Right lobe of liver (tissue), 6 donors: ENCODE measurements at regions not wholly inside any gene's neighbourhood (a gene's known extent, or its start where the extent isn't known, plus 50 kb on each side); places are given as distances from the start of the nearest gene placed in this dataset.

Source experiments
- ATAC-seq, 4 donors: fragments of 200-7000 bp; cut with Tn5 transposase; one replicate each; pipeline ENCODE4 v1.9.1; 2020; ENCODE audit warnings: mild to moderate bottlenecking in 4 of 4, moderate library complexity in 4 of 4
- DNase-seq, 3 donors: peaks; one replicate each; pipeline ENCODE4 v3.0.0-alpha.2; 2020
- H3K27ac ChIP-seq, 3 donors: fragments of 200-600 bp; one replicate each; pipeline ENCODE4 v1.8.0; 2022
- H3K27me3 ChIP-seq, 2 donors: fragments of 200-600 bp; one replicate each; pipeline ENCODE4 v1.8.0; 2022
- H3K36me3 ChIP-seq, 4 donors: fragments of 200-600 bp; sonication (generic) in 1 of 4; one replicate each; pipeline versions ENCODE4 v1.5.1 to v1.8.0; 2017 to 2022; ENCODE audit warnings: control low read depth in 1 of 4
- H3K4me1 ChIP-seq, 4 donors: fragments of 200-600 bp; sonication (generic) in 1 of 4; one replicate each; pipeline versions ENCODE4 v1.5.1 to v1.8.0; 2017 to 2022; ENCODE audit warnings: control low read depth in 1 of 4
- H3K4me3 ChIP-seq, 3 donors: fragments of 200-600 bp; one replicate each; pipeline ENCODE4 v1.8.0; 2022
- H3K9me3 ChIP-seq, 4 donors: fragments of 200-600 bp; sonication (generic) in 1 of 4; one replicate each; pipeline versions ENCODE4 v1.5.1 to v1.8.0; 2017 to 2022; ENCODE audit warnings: control low read depth in 1 of 4
- CTCF ChIP-seq, 4 donors: fragments of 200-600 bp in 3 of 4; fragments of 450-650 bp in 1 of 4; IDR thresholded peaks; one replicate each; pipeline versions ENCODE4 v1.5.1 to v1.8.0; 2016 to 2022; ENCODE audit warnings: antibody characterized with exemption in 4 of 4, mild to moderate bottlenecking in 2 of 4
- POLR2A ChIP-seq: fragments of 450-650 bp; IDR thresholded peaks from one replicate; pipeline ENCODE4 v1.6.1; 2017; ENCODE audit warnings: antibody characterized with exemption, mild to moderate bottlenecking
- WGBS: methylation state at CpG from one replicate; pipeline ENCODE4 v1.1.6; 2018; ENCODE audit warnings: low coverage, low lambda C conversion rate; ENCODE audit not compliant: insufficient coverage; ENCODE audit errors: missing lambda C conversion rate; 5-methylcytosine and 5-hydroxymethylcytosine counted together
- intact Hi-C, 2 donors: fragments of 100-400 bp; cut with DNase I; formaldehyde crosslinking; loops; one replicate each; pipeline versions ENCODE4 v1.11.2 to v1.14.1; 2022
- donor health status: DM: no; HTN: yes; CAD: no.
- donor health status: DM: no; HTN: no; CAD: no.
- donor health status: DM: no; HTN: no; CAD: no.
- donor health status: DM: no; HTN: yes; CAD: no.
- donor health status: DM: no; HTN: yes; CAD: no.

GRCh38 chr1:229859026-229859425 is 208.0 kb upstream of the GALNT2 start:
- no peak for TF ChIP-seq POLR2A
- TF ChIP-seq CTCF (IDR thresholded peaks at IDR 0.05), result no peak
- intact Hi-C loops, result no loop called here
- DNase-seq, result no peak
- H3K27ac ChIP-seq, result no peak overlapping the region
- H3K36me3 ChIP-seq, result no peaks in the 10 kb centered on the region
- 79% methylated on average over 5 of the region's 5 CpGs for WGBS
- no peaks in the 10 kb centered on the region for H3K9me3 ChIP-seq
- ATAC-seq, result no peak
- H3K4me3 ChIP-seq, result no peak overlapping the region
- no peaks in the 10 kb centered on the region for H3K4me1 ChIP-seq
- H3K27me3 ChIP-seq, result no peaks in the 10 kb centered on the region

DNA sequence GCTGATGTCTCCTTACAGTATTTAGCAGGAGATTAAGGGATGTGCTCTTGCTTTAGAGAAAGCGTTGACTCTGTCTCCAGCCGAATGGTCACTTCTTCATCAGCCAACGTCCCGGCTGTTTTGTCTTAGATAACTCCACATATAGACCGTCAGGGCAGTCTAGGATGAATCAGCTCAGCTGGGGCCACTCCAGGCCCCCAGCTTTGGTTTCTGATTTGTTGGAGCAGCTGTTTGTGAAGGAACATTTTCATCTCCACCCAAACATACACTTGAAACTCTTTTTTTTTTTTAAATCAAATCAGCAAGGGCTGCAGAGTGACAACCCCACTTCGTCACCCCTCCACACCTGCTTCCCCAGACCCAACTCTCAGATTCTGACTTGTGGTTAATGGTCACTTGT is 206.1 kb upstream of the GALNT2 start:
- WGBS, result 67% methylated on average over 6 of the region's 6 CpGs
- TF ChIP-seq POLR2A (no peak), CTCF (IDR thresholded peaks at IDR 0.05) (no peak)
- Histone ChIP-seq H3K36me3 (no peaks in the 10 kb centered on the region), H3K9me3 (no peaks in the 10 kb centered on the region), H3K27ac (no peak overlapping the region), H3K4me1 (no peaks in the 10 kb centered on the region), H3K4me3 (no peak overlapping the region), H3K27me3 (no peaks in the 10 kb centered on the region)
- DNase-seq (no peak), ATAC-seq (no peak)
- intact Hi-C loops, result no loop called here

DNA sequence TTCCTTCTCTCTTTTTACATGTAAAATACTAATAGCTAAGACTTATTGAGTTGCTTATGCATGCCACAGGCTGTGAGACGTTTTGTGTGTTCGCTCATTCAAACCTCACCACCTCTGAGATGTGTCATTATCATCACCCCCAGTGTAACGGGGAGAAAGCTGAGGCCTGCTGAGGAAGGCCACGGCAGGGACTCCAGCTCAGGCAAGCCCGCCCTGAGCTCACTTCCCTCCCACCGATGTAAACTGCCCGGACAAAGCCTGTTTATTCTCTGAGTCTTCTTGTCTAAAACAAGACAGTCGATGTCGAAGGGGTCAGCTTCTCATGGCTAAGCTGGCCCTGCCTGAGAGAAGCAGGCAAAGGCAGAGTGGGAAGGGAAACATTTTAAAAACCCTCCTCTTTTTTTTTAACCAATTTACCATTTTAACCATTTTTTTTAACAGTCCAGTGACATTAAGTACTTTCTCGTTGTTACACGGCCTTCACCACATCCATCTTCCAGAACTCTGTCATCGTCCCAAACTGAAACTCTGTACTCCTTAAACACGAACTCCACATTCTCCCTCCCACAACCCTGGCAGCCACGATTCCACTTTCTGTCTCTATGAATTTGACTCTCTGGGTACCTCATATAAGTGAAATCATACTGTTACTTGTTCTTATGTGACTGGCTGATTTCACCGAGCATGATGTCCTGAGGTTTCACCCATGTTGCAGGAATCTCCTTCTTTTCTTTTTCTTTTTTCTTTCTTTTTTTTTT is 204.8 kb upstream of the GALNT2 start:
- WGBS, result 65% methylated on average over 13 of the region's 15 CpGs
- H3K27me3 ChIP-seq, result no peaks in the 10 kb centered on the region
- H3K4me3 ChIP-seq, result no peak overlapping the region
- TF ChIP-seq CTCF (IDR thresholded peaks at IDR 0.05) (no peak), POLR2A (no peak)
- ATAC-seq, result no peak
- no peak overlapping the region for H3K27ac ChIP-seq
- no peaks in the 10 kb centered on the region for H3K4me1 ChIP-seq
- H3K9me3 ChIP-seq, result no peaks in the 10 kb centered on the region
- no peak for DNase-seq
- intact Hi-C loops, result no loop called here
- H3K36me3 ChIP-seq, result no peaks in the 10 kb centered on the region

- ATAC-seq (no peak), DNase-seq (no peak)
- WGBS, result 84% methylated on average over 12 of the region's 16 CpGs
- no peak overlapping the region for H3K27ac ChIP-seq
- H3K27me3 ChIP-seq, result no peaks in the 10 kb centered on the region
- intact Hi-C loops, result no loop called here
- TF ChIP-seq CTCF (IDR thresholded peaks at IDR 0.05), result no peak
- no peak for TF ChIP-seq POLR2A
- H3K4me3 ChIP-seq, result no peak overlapping the region
- no peaks in the 10 kb centered on the region for H3K4me1 ChIP-seq
- H3K9me3 ChIP-seq, result no peaks in the 10 kb centered on the region
- H3K36me3 ChIP-seq, result no peaks in the 10 kb centered on the region
Observed at GRCh38 chr1:229863651-229864545, 203.1 kb upstream of the GALNT2 start.
